Spleen (tissue), 11 donors: ENCODE measurements at regions not wholly inside any gene's neighbourhood (a gene's known extent, or its start where the extent isn't known, plus 50 kb on each side); places are given as distances from the start of the nearest gene placed in this dataset.

Source experiments
- DNase-seq: peaks from one replicate; pipeline ENCODE4 v3.0.0-alpha.2; 2020
- H3K27ac ChIP-seq, 8 donors: fragments of 200-600 bp; sonication (generic) in 7 of 8; 1 replicate in 4 of 8; 2 replicates in 4 of 8; pipeline versions ENCODE4 v1.5.0 to v1.8.0; 2016 to 2021; ENCODE audit warnings: inconsistent platforms in 4 of 8, mild to moderate bottlenecking in 4 of 8, moderate library complexity in 1 of 8
- H3K27me3 ChIP-seq, 7 donors: fragments of 200-600 bp; sonication (generic) in 6 of 7; replicated peaks in 1 of 7; 1 replicate in 4 of 7; 2 replicates in 3 of 7; pipeline versions ENCODE4 v1.5.0 to v1.8.0; 2016 to 2021; ENCODE audit warnings: inconsistent platforms in 3 of 7, mild to moderate bottlenecking in 1 of 7
- H3K36me3 ChIP-seq, 6 donors: fragments of 200-600 bp; sonication (generic) in 5 of 6; 1 replicate in 4 of 6; 2 replicates in 2 of 6; pipeline versions ENCODE4 v1.5.0 to v1.8.0; 2016 to 2021; ENCODE audit warnings: inconsistent platforms in 2 of 6
- H3K4me1 ChIP-seq, 6 donors: fragments of 200-600 bp; sonication (generic) in 5 of 6; 1 replicate in 3 of 6; 2 replicates in 3 of 6; pipeline versions ENCODE4 v1.5.0 to v1.8.0; 2016 to 2021; ENCODE audit warnings: inconsistent platforms in 3 of 6
- H3K4me3 ChIP-seq, 8 donors: fragments of 200-600 bp; sonication (generic) in 7 of 8; 1 replicate in 4 of 8; 2 replicates in 4 of 8; pipeline versions ENCODE4 v1.5.0 to v1.8.0; 2016 to 2021; ENCODE audit warnings: inconsistent platforms in 4 of 8, mild to moderate bottlenecking in 4 of 8, moderate library complexity in 2 of 8
- H3K9me3 ChIP-seq, 8 donors: fragments of 200-600 bp; sonication (generic) in 7 of 8; 1 replicate in 4 of 8; 2 replicates in 4 of 8; pipeline versions ENCODE4 v1.5.0 to v1.8.0; 2016 to 2021; ENCODE audit warnings: inconsistent platforms in 4 of 8
- POLR2A ChIP-seq, 3 donors: fragments of 450-650 bp; IDR thresholded peaks; one replicate each; pipeline ENCODE4 v1.5.1; 2017; ENCODE audit warnings: antibody characterized with exemption in 3 of 3, mild to moderate bottlenecking in 1 of 3
- POLR2AphosphoS5 ChIP-seq, 3 donors: sonication (generic); formaldehyde crosslinking; IDR thresholded peaks; one replicate each; pipeline ENCODE4 v1.5.1; 2017; ENCODE audit warnings: antibody characterized with exemption in 3 of 3
- whole genome bisulfite sequencing, 5 donors: extraction: QIAGEN DNeasy Blood & Tissue Kit in 3 of 5; methylation state at CpG; one replicate each; pipeline versions ENCODE4 v1.1.5 to v1.1.7; 2013 to 2018; 5-methylcytosine and 5-hydroxymethylcytosine counted together
- intact Hi-C: fragments of 100-400 bp; cut with DNase I; formaldehyde crosslinking; loops from one replicate; pipeline ENCODE4 v1.15.0; 2023; ENCODE audit warnings: low total_unique reads
- TF ChIP-seq, protein P1 (sequence below), 11 experiments: fragments of 200-600 bp in 7 of 11; fragments of 450-650 bp in 4 of 11; sonication (generic) in 4 of 11; IDR thresholded peaks in 8 of 11; conservative IDR thresholded peaks in 3 of 11; 1 replicate in 7 of 11; 2 replicates in 4 of 11; pipeline versions ENCODE4 v1.4.0 to v1.8.0; 2016 to 2021; ENCODE audit warnings: antibody characterized with exemption in 11 of 11, inconsistent platforms in 4 of 11, mild to moderate bottlenecking in 1 of 11
- donor health status: healthy with polysubstance abuse.
- donor health status: DM: no; HTN: no; CAD: no; lungs with moderate emphysema.
- donor health status: DM: no; HTN: no; CAD: no.
- donor health status: Bipolar disorder and iron deficiency.
- donor health status: healthy.
- donor health status: DM: no; HTN: no; CAD: no.
- donor health status: DM: yes; HTN: yes; CAD: no.

DNA sequence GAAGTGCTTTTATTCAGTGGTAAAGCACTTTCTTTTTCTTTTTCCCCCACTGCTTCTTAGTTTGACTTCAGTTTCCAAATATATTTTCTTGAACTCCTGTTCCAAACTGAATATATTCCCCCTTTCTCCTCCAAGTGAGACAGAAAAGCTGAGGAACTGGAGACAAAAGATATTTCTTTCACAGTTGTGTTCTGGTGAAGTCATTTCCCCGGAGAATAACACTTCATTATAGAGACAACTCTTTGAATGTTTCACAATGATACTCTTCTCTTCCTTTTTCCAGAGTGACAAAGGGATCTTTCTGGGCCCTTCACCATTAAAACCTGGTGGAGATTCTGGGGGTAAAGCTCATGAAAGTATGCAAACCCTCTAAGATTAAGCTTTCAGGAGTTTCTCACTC lies 860.8 kb upstream of the SLITRK5 start:
- H3K27me3 ChIP-seq: no peaks in the 10 kb centered on the region
- H3K4me3 ChIP-seq: no peak overlapping the region
- no peaks in the 10 kb centered on the region for H3K4me1 ChIP-seq
- no peak overlapping the region for H3K27ac ChIP-seq
- intact Hi-C loops: no loop called here
- WGBS, 5 donors: 58 to 87% (median 76%) methylated on average over 1 of the region's 1 CpG
- DNase-seq: no peak
- H3K9me3 ChIP-seq: peaks cover 0 to 9% (median 0%) of the 10 kb centered on the region in 8 donors
- H3K36me3 ChIP-seq: no peaks in the 10 kb centered on the region
- TF ChIP-seq POLR2AphosphoS5 (IDR thresholded peaks at IDR 0.05) (no peak), POLR2A (IDR thresholded peaks at IDR 0.05) (no peak)
- TF ChIP-seq, protein P1, sequence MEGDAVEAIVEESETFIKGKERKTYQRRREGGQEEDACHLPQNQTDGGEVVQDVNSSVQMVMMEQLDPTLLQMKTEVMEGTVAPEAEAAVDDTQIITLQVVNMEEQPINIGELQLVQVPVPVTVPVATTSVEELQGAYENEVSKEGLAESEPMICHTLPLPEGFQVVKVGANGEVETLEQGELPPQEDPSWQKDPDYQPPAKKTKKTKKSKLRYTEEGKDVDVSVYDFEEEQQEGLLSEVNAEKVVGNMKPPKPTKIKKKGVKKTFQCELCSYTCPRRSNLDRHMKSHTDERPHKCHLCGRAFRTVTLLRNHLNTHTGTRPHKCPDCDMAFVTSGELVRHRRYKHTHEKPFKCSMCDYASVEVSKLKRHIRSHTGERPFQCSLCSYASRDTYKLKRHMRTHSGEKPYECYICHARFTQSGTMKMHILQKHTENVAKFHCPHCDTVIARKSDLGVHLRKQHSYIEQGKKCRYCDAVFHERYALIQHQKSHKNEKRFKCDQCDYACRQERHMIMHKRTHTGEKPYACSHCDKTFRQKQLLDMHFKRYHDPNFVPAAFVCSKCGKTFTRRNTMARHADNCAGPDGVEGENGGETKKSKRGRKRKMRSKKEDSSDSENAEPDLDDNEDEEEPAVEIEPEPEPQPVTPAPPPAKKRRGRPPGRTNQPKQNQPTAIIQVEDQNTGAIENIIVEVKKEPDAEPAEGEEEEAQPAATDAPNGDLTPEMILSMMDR (IDR thresholded peaks at IDR 0.05 in 8 of 11, conservative IDR thresholded peaks at IDR 0.05 in 3 of 11): no peak

DNA sequence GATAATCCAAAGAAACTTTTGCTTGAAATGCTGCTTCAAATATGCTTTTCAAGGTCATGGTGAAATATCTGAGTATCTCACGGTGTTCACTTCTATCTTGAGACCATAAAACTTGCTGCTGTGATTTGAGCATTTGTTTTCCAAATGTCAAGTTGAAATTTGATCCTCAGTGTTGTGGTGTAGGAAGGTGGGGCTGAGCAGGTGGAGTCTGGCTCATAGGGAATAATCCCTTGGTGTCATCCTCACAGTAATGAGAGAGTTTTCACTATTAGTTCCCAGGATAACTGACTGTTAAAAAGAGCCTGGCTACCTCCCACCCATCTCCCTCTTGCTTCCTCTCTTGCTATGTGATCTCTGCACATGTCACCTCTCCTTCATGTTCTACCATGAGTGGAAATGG lies 858.0 kb upstream of the SLITRK5 start:
- Histone ChIP-seq H3K27me3 (no peaks in the 10 kb centered on the region), H3K9me3 (peaks cover 0 to 9% (median 0%) of the 10 kb centered on the region in 8 donors), H3K27ac (no peak overlapping the region), H3K4me1 (no peaks in the 10 kb centered on the region), H3K36me3 (no peaks in the 10 kb centered on the region), H3K4me3 (no peak overlapping the region)
- intact Hi-C loops: no loop called here
- TF ChIP-seq POLR2AphosphoS5 (IDR thresholded peaks at IDR 0.05): no peak
- TF ChIP-seq, protein P1 (IDR thresholded peaks at IDR 0.05 in 8 of 11, conservative IDR thresholded peaks at IDR 0.05 in 3 of 11): no peak
- TF ChIP-seq POLR2A (IDR thresholded peaks at IDR 0.05): no peak
- WGBS, 5 donors: 15 to 64% (median 54%) methylated on average over 1 of the region's 1 CpG
- no peak for DNase-seq

DNA sequence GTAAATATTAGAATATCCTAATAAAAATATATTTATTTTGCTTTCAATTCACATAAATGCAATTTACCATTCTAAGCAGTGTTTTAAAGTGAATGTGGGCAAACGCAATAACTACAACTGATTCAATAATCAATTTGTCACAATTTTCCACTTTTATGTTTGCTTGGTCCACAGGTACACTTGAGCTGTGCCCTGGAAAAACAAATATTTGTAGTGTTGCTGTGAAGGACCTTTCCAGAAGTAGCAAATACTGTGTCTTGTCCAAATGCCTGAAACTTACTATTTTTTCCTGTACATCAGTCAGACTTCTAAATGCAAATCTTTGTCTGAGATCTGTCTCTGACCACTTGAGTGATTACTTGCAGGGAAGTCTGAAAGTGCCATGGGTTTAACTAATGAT lies 845.8 kb upstream of the SLITRK5 start:
- Histone ChIP-seq H3K4me3 (no peak overlapping the region), H3K27me3 (no peaks in the 10 kb centered on the region), H3K4me1 (no peaks in the 10 kb centered on the region), H3K9me3 (peaks cover 0 to 4% (median 0%) of the 10 kb centered on the region in 8 donors), H3K27ac (no peak overlapping the region), H3K36me3 (no peaks in the 10 kb centered on the region)
- no peak for DNase-seq
- WGBS, 5 donors: 88 to 100% (median 93%) methylated on average over 1 of the region's 1 CpG
- intact Hi-C loops: no loop called here
- TF ChIP-seq POLR2A (IDR thresholded peaks at IDR 0.05) (no peak), POLR2AphosphoS5 (IDR thresholded peaks at IDR 0.05) (no peak)
- TF ChIP-seq, protein P1 (IDR thresholded peaks at IDR 0.05 in 8 of 11, conservative IDR thresholded peaks at IDR 0.05 in 3 of 11): no peak

DNA sequence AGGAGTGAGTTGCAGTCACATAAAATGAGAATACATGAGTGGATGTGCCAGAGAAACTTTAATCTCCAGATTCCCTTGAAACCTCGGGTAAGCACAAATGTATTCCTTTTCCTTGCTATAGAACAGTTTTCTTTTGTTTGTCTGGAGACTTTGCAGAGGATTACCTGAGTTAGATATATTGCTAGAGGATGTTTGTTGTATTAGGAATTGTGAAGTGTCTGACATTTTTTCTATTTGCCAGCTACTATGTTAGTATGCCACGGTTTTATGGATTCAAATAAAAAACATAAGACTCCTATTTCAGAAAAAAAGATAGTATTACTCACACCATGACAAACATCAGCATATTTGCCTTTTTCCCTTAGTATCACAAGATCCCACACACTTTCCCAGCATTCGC lies 844.9 kb upstream of the SLITRK5 start:
- WGBS, 5 donors: 72 to 85% (median 76%) methylated on average over 3 of the region's 3 CpGs
- Histone ChIP-seq H3K27ac (no peak overlapping the region), H3K27me3 (no peaks in the 10 kb centered on the region), H3K36me3 (no peaks in the 10 kb centered on the region), H3K9me3 (peaks cover 0 to 4% (median 0%) of the 10 kb centered on the region in 8 donors), H3K4me1 (no peaks in the 10 kb centered on the region), H3K4me3 (no peak overlapping the region)
- intact Hi-C loops: no loop called here
- TF ChIP-seq, protein P1 (IDR thresholded peaks at IDR 0.05 in 8 of 11, conservative IDR thresholded peaks at IDR 0.05 in 3 of 11): no peak
- TF ChIP-seq POLR2AphosphoS5 (IDR thresholded peaks at IDR 0.05) (no peak), POLR2A (IDR thresholded peaks at IDR 0.05) (no peak)
- DNase-seq: no peak
